H9 (cell line): ENCODE measurements at regions not wholly inside any gene's neighbourhood (a gene's known extent, or its start where the extent isn't known, plus 50 kb on each side); places are given as distances from the start of the nearest gene placed in this dataset.

Experiments used
- DNase-seq: peaks from one replicate; pipeline ENCODE4 v3.0.0-alpha.2; 2017
- H2AFZ ChIP-seq: one replicate; pipeline ENCODE4 v1.6.1; 2013; ENCODE audit warnings: mild to moderate bottlenecking, low read length, control low read depth, moderate library complexity
- H2AK5ac ChIP-seq: 2 replicates; pipeline ENCODE4 v1.6.1; 2013; ENCODE audit warnings: low read length, control low read depth, mixed read lengths; ENCODE audit not compliant: insufficient read length
- H2BK120ac ChIP-seq: one replicate; pipeline ENCODE4 v1.6.1; 2013; ENCODE audit warnings: low read depth, mild to moderate bottlenecking, low read length, control low read depth, inconsistent platforms; ENCODE audit not compliant: poor library complexity, severe bottlenecking
- H2BK12ac ChIP-seq: 2 replicates; pipeline ENCODE4 v1.6.1; 2013; ENCODE audit warnings: low read length, control low read depth, mixed read lengths, low read depth; ENCODE audit not compliant: insufficient read length
- H2BK15ac ChIP-seq: 2 replicates; pipeline ENCODE4 v1.6.1; 2013; ENCODE audit warnings: low read depth, low read length, control low read depth
- H2BK20ac ChIP-seq: one replicate; pipeline ENCODE4 v1.6.1; 2013; ENCODE audit warnings: low read depth, mild to moderate bottlenecking, low read length, control low read depth, inconsistent platforms; ENCODE audit not compliant: poor library complexity, severe bottlenecking
- H2BK5ac ChIP-seq: 2 replicates; pipeline ENCODE4 v1.6.1; 2013; ENCODE audit warnings: low read length, control low read depth, mixed read lengths; ENCODE audit not compliant: insufficient read length
- H3K14ac ChIP-seq: 2 replicates; pipeline ENCODE4 v1.6.1; 2013; ENCODE audit warnings: low read length, control low read depth; ENCODE audit not compliant: insufficient read depth
- H3K18ac ChIP-seq: 2 replicates; pipeline ENCODE4 v1.6.1; 2013; ENCODE audit warnings: low read depth, mild to moderate bottlenecking, mixed read lengths, low read length, control low read depth; ENCODE audit not compliant: insufficient read length
- H3K23ac ChIP-seq: 2 replicates; pipeline ENCODE4 v1.6.1; 2013; ENCODE audit warnings: low read length, control low read depth, mixed read lengths, low read depth; ENCODE audit not compliant: insufficient read length
- H3K23me2 ChIP-seq: 2 replicates; pipeline ENCODE4 v1.6.1; 2013; ENCODE audit warnings: low read depth, mild to moderate bottlenecking, mixed read lengths, low read length, control low read depth; ENCODE audit not compliant: insufficient read length, poor library complexity, severe bottlenecking
- H3K27ac ChIP-seq: 2 replicates; pipeline ENCODE4 v1.5.1; 2013; ENCODE audit warnings: low read length, control low read depth, mixed read lengths, low read depth; ENCODE audit not compliant: insufficient read length
- H3K27me3 ChIP-seq: 2 replicates; pipeline ENCODE4 v1.6.1; 2013; ENCODE audit warnings: low read length, control low read depth, inconsistent platforms; ENCODE audit not compliant: insufficient read depth
- H3K4ac ChIP-seq: 2 replicates; pipeline ENCODE4 v1.6.1; 2013; ENCODE audit warnings: low read depth, mild to moderate bottlenecking, control low read depth, inconsistent platforms, low read length, moderate library complexity
- H3K4me1 ChIP-seq: 2 replicates; pipeline ENCODE4 v1.6.1; 2013; ENCODE audit warnings: low read length, control low read depth, inconsistent platforms; ENCODE audit not compliant: insufficient read depth
- H3K4me2 ChIP-seq: 2 replicates; pipeline ENCODE4 v1.6.1; 2013; ENCODE audit warnings: low read length, control low read depth, mixed read lengths; ENCODE audit not compliant: insufficient read length, insufficient read depth
- H3K56ac ChIP-seq: 2 replicates; pipeline ENCODE4 v1.6.1; 2013; ENCODE audit warnings: low read depth, mild to moderate bottlenecking, mixed read lengths, low read length, control low read depth; ENCODE audit not compliant: insufficient read length
- H3K79me1 ChIP-seq: 2 replicates; pipeline ENCODE4 v1.6.1; 2013; ENCODE audit warnings: low read depth, mild to moderate bottlenecking, moderate library complexity, low read length, control low read depth, inconsistent platforms; ENCODE audit not compliant: insufficient read depth, poor library complexity, severe bottlenecking
- H3K79me2 ChIP-seq: 2 replicates; pipeline ENCODE4 v1.6.1; 2013; ENCODE audit warnings: low read length, control low read depth, inconsistent platforms; ENCODE audit not compliant: insufficient read depth
- H3K9ac ChIP-seq: 2 replicates; pipeline ENCODE4 v1.6.1; 2013; ENCODE audit warnings: low read length, control low read depth, mixed read lengths; ENCODE audit not compliant: insufficient read length; ENCODE audit errors: extremely low read depth
- H3K9me3 ChIP-seq: one replicate; pipeline ENCODE4 v1.6.1; 2013; ENCODE audit warnings: low read depth, low read length, inconsistent platforms; ENCODE audit not compliant: control insufficient read depth
- H3T11ph ChIP-seq: one replicate; pipeline ENCODE4 v1.6.1; 2013; ENCODE audit warnings: mild to moderate bottlenecking, low read length, control low read depth, inconsistent platforms
- H4K20me1 ChIP-seq: one replicate; pipeline ENCODE4 v1.6.1; 2013; ENCODE audit not compliant: control insufficient read depth, insufficient read length, insufficient read depth
- H4K5ac ChIP-seq: 2 replicates; pipeline ENCODE4 v1.6.1; 2013; ENCODE audit warnings: low read depth, mild to moderate bottlenecking, mixed read lengths, low read length, control low read depth; ENCODE audit not compliant: insufficient read length
- H4K8ac ChIP-seq: replicated peaks from 2 replicates; pipeline ENCODE4 v1.6.1; 2013; ENCODE audit warnings: low read length, control low read depth, mixed read lengths, low read depth; ENCODE audit not compliant: insufficient read length
- H4K91ac ChIP-seq: 2 replicates; pipeline ENCODE4 v1.6.1; 2013; ENCODE audit warnings: low read depth, mild to moderate bottlenecking, moderate library complexity, mixed read lengths, low read length, control low read depth; ENCODE audit not compliant: insufficient read length
- H3K27ac Mint-ChIP-seq, 3 experiments: 2 replicates in 2 of 3; 3 replicates in 1 of 3; pipeline ENCODE4 v1.8.0; 2020 to 2021; ENCODE audit warnings: mixed read lengths in 3 of 3, mild to moderate bottlenecking in 1 of 3, moderate library complexity in 1 of 3
- H3K27me3 Mint-ChIP-seq: 2 replicates; pipeline ENCODE4 v1.8.0; 2021; ENCODE audit warnings: low read depth, mild to moderate bottlenecking, moderate library complexity, mixed read lengths
- H3K36me3 Mint-ChIP-seq, 3 experiments: 2 replicates in 2 of 3; 3 replicates in 1 of 3; pipeline ENCODE4 v1.8.0; 2020 to 2021; ENCODE audit warnings: low read depth in 3 of 3, mixed read lengths in 3 of 3; ENCODE audit not compliant: insufficient read depth in 1 of 3
- H3K4me1 Mint-ChIP-seq, 2 experiments: 2 replicates each; pipeline ENCODE4 v1.8.0; 2020; ENCODE audit warnings: mixed read lengths in 2 of 2
- H3K4me3 Mint-ChIP-seq, 2 experiments: 2 replicates in 1 of 2; 3 replicates in 1 of 2; pipeline ENCODE4 v1.8.0; 2020 to 2021; ENCODE audit warnings: mild to moderate bottlenecking in 2 of 2, mixed read lengths in 2 of 2, moderate library complexity in 1 of 2
- H3K9me3 Mint-ChIP-seq, 2 experiments: 2 replicates in 1 of 2; 3 replicates in 1 of 2; pipeline ENCODE4 v1.8.0; 2020; ENCODE audit warnings: mild to moderate bottlenecking in 2 of 2, mixed read lengths in 2 of 2, moderate library complexity in 1 of 2
- CTCF ChIP-seq: fragments of 200-600 bp; sonication (generic); conservative IDR thresholded peaks from 3 replicates; pipeline ENCODE4 v1.8.0; 2021; ENCODE audit warnings: antibody characterized with exemption, mild to moderate bottlenecking
- WGBS: extraction: QIAGEN DNeasy Blood & Tissue Kit; methylation state at CpG from one replicate; pipeline ENCODE4 v1.1.7; 2013; ENCODE audit warnings: missing lambda C conversion rate, low lambda C conversion rate, mixed read lengths; ENCODE audit not compliant: insufficient read length; ENCODE audit errors: extremely low coverage; 5-methylcytosine and 5-hydroxymethylcytosine counted together

DNA sequence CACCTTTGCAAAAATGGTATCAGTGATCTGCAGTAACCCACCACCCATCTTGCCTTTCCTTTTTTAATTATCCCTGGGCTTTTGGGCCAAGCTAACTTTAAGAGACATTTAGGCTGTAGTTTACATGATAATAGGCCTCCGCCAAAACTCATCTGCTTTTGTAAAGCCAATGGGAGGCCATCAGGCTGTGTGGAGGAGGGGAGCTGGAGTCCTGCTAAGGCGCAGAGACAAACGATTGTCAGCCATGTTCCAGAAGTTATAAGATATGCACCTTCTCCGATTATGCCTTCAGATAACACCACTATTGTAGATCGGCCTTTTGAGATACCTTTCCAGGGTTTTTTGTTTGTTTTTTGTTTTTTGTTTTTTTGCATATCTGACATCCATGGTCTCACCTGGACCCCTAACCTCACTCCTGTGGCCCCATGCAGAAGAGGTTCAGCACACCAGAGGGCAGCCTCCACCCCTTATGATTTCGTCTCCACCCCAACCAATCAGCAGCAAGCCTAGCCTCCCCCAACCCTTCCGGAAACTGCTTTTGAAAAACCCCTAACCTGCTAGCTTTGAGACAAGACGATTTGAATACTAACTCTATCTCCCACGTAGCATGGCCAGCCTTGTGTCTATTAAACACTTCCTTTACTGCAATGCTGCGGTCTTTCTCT, 113.9 kb upstream of the UBL3 start:
- Histone ChIP-seq H3K79me1 (no peaks in the 10 kb centered on the region), H4K5ac (no peak overlapping the region), H3T11ph (no peak overlapping the region), H3K23ac (no peak overlapping the region), H2AK5ac (no peak overlapping the region), H3K79me2 (no peaks in the 10 kb centered on the region), H3K4ac (no peak overlapping the region), H4K91ac (no peak overlapping the region), H2BK20ac (no peak overlapping the region), H3K14ac (no peak overlapping the region), H3K18ac (no peak overlapping the region), H2BK5ac (no peak overlapping the region), H3K4me1 (peaks cover 16% of the 10 kb centered on the region; the same call in 1 of the 2 replicates), H2BK12ac (no peak overlapping the region), H2BK15ac (no peak overlapping the region), H3K9me3 (no peaks in the 10 kb centered on the region), H3K9ac (no peak overlapping the region), H2BK120ac (no peak overlapping the region), H3K27ac (no peak overlapping the region), H3K23me2 (no peaks in the 10 kb centered on the region), H3K56ac (no peak overlapping the region), H3K4me2 (peak overlapping the region; percentile 28), H4K20me1 (no peaks in the 10 kb centered on the region), H3K27me3 (no peaks in the 10 kb centered on the region), H2AFZ (no peak overlapping the region), H4K8ac (no peak overlapping the region)
- H3K36me3 Mint-ChIP-seq: peaks cover 11 to 34% (median 22%) of the 10 kb centered on the region in 3 experiments
- H3K9me3 Mint-ChIP-seq: peaks cover 20 to 33% of the 10 kb centered on the region in 2 experiments
- H3K4me1 Mint-ChIP-seq: peaks cover 40 to 53% of the 10 kb centered on the region in 2 experiments
- H3K4me3 Mint-ChIP-seq: peak overlapping the region; percentile 48 to 56
- H3K27me3 Mint-ChIP-seq: peaks cover 6% of the 10 kb centered on the region
- H3K27ac Mint-ChIP-seq: peak overlapping the region; percentile 17 to 96 (median 84); a peak in 6 of 7 replicates
- peak; percentile 82 for DNase-seq
- peak; percentile 63 for TF ChIP-seq CTCF
- WGBS: no CpG with 5 or more reads among the region's 10 CpGs
